Tibial nerve (tissue), 4 donors: ENCODE measurements at regions not wholly inside any gene's neighbourhood (a gene's known extent, or its start where the extent isn't known, plus 50 kb on each side); places are given as distances from the start of the nearest gene placed in this dataset.

Experiments
- DNase-seq, 2 donors: peaks; one replicate each; pipeline ENCODE4 v3.0.0-alpha.2; 2019; ENCODE audit warnings: low spot score in 2 of 2
- H3K27ac ChIP-seq, 4 donors: fragments of 200-600 bp; sonication (generic) in 3 of 4; one replicate each; pipeline ENCODE4 v1.5.1; 2017 to 2019; ENCODE audit warnings: mild to moderate bottlenecking in 1 of 4
- H3K27me3 ChIP-seq, 2 donors: fragments of 200-600 bp; sonication (generic) in 1 of 2; one replicate each; pipeline versions ENCODE4 v1.5.1 to v1.6.0; 2017 to 2019
- H3K36me3 ChIP-seq, 3 donors: fragments of 200-600 bp; sonication (generic); one replicate each; pipeline ENCODE4 v1.5.1; 2018 to 2019
- H3K4me1 ChIP-seq, 4 donors: fragments of 200-600 bp; sonication (generic) in 3 of 4; one replicate each; pipeline ENCODE4 v1.5.1; 2017 to 2019
- H3K4me3 ChIP-seq, 4 donors: fragments of 200-600 bp; sonication (generic) in 3 of 4; one replicate each; pipeline ENCODE4 v1.5.1; 2017 to 2019; ENCODE audit warnings: mild to moderate bottlenecking in 1 of 4, moderate library complexity in 1 of 4
- H3K9me3 ChIP-seq, 4 donors: fragments of 200-600 bp; sonication (generic) in 3 of 4; one replicate each; pipeline ENCODE4 v1.5.1; 2017 to 2019
- CTCF ChIP-seq, 5 experiments: fragments of 200-600 bp in 3 of 5; fragments of 450-650 bp in 2 of 5; sonication (generic) in 3 of 5; IDR thresholded peaks; one replicate each; pipeline ENCODE4 v1.5.1; 2016 to 2019; ENCODE audit warnings: antibody characterized with exemption in 5 of 5, mild to moderate bottlenecking in 3 of 5, moderate library complexity in 2 of 5
- EP300 ChIP-seq, 2 donors: sonication (generic); formaldehyde crosslinking; IDR thresholded peaks; one replicate each; pipeline ENCODE4 v1.6.1; 2017; ENCODE audit warnings: antibody characterized with exemption in 2 of 2, mild to moderate bottlenecking in 1 of 2
- POLR2A ChIP-seq, 2 donors: fragments of 450-650 bp; IDR thresholded peaks; one replicate each; pipeline ENCODE4 v1.6.1; 2017; ENCODE audit warnings: antibody characterized with exemption in 2 of 2, mild to moderate bottlenecking in 2 of 2, moderate library complexity in 2 of 2
- WGBS, 2 donors: methylation state at CpG; one replicate each; pipeline ENCODE4 v1.1.5; 2018; 5-methylcytosine and 5-hydroxymethylcytosine counted together

- H3K27me3 ChIP-seq: no peaks in the 10 kb centered on the region
- H3K9me3 ChIP-seq: no peaks in the 10 kb centered on the region
- DNase-seq: no peak
- H3K36me3 ChIP-seq: no peaks in the 10 kb centered on the region
- TF ChIP-seq CTCF (IDR thresholded peaks at IDR 0.05): no peak
- H3K4me1 ChIP-seq: peaks cover 0 to 11% (median 0%) of the 10 kb centered on the region in 4 donors
- 62 to 64% methylated on average over 3 of the region's 3 CpGs for WGBS, 2 donors
- peak overlapping the region in 1 of 4 donors; percentile 16 for H3K27ac ChIP-seq
- H3K4me3 ChIP-seq: no peak overlapping the region
Measured at GRCh38 chr9:107982745-107983144, 493.2 kb upstream of the KLF4 start.

- H3K27ac ChIP-seq: no peak overlapping the region
- no peaks in the 10 kb centered on the region for H3K36me3 ChIP-seq
- no peak overlapping the region for H3K4me3 ChIP-seq
- no peak for TF ChIP-seq EP300 (IDR thresholded peaks at IDR 0.05)
- no peaks in the 10 kb centered on the region for H3K9me3 ChIP-seq
- peaks cover 0 to 11% (median 0%) of the 10 kb centered on the region in 4 donors for H3K4me1 ChIP-seq
- H3K27me3 ChIP-seq: no peaks in the 10 kb centered on the region
- DNase-seq: no peak
- WGBS, 2 donors: 92 to 96% methylated on average over 1 of the region's 1 CpG
Measured at GRCh38 chr9:107982001-107982400, 492.4 kb upstream of the KLF4 start.

GRCh38 chr9:107980984-107981383 is 491.4 kb upstream of the KLF4 start:
- 79 to 83% methylated on average over 2 of the region's 2 CpGs for WGBS, 2 donors
- no peak overlapping the region for H3K27ac ChIP-seq

GRCh38 chr9:107976767-107977166 is 487.2 kb upstream of the KLF4 start:
- H3K4me1 ChIP-seq: peaks cover 0 to 3% (median 0%) of the 10 kb centered on the region in 4 donors
- H3K36me3 ChIP-seq: no peaks in the 10 kb centered on the region
- DNase-seq: peak; percentile 15 to 41
- H3K9me3 ChIP-seq: no peaks in the 10 kb centered on the region
- no peak overlapping the region for H3K4me3 ChIP-seq
- H3K27me3 ChIP-seq: no peaks in the 10 kb centered on the region
- 50 to 80% methylated on average over 1 of the region's 1 CpG for WGBS, 2 donors
- TF ChIP-seq EP300 (IDR thresholded peaks at IDR 0.05): peak in 1 of 2 donors; percentile 60
- TF ChIP-seq POLR2A (IDR thresholded peaks at IDR 0.05): no peak
- H3K27ac ChIP-seq: peak overlapping the region in 1 of 4 donors; percentile 51

More at GRCh38 chr9:107980984-107981383, 491.4 kb upstream of the KLF4 start:
- TF ChIP-seq EP300 (IDR thresholded peaks at IDR 0.05) (no peak), CTCF (IDR thresholded peaks at IDR 0.05) (no peak), POLR2A (IDR thresholded peaks at IDR 0.05) (no peak)
- no peak overlapping the region for H3K4me3 ChIP-seq
- peaks cover 0 to 14% (median 0%) of the 10 kb centered on the region in 4 donors for H3K4me1 ChIP-seq
- DNase-seq: no peak
- H3K27me3 ChIP-seq: no peaks in the 10 kb centered on the region
- H3K36me3 ChIP-seq: no peaks in the 10 kb centered on the region
- H3K9me3 ChIP-seq: no peaks in the 10 kb centered on the region

GRCh38 chr9:107975426-107976010 is 485.9 kb upstream of the KLF4 start:
- 76 to 85% methylated on average over 5 of the region's 5 CpGs for WGBS, 2 donors
- H3K27ac ChIP-seq: peak overlapping the region in 1 of 4 donors; percentile 10
- DNase-seq: no peak

More at GRCh38 chr9:107975426-107976010, 485.9 kb upstream of the KLF4 start:
- H3K9me3 ChIP-seq: no peaks in the 10 kb centered on the region
- no peak overlapping the region for H3K4me3 ChIP-seq
- TF ChIP-seq EP300 (IDR thresholded peaks at IDR 0.05) (peak in 1 of 2 donors; percentile 25), CTCF (IDR thresholded peaks at IDR 0.05) (no peak), POLR2A (IDR thresholded peaks at IDR 0.05) (no peak)
- H3K36me3 ChIP-seq: no peaks in the 10 kb centered on the region
- H3K4me1 ChIP-seq: peaks cover 0 to 3% (median 0%) of the 10 kb centered on the region in 4 donors
- H3K27me3 ChIP-seq: no peaks in the 10 kb centered on the region
